WERI-Rb-1 (cell line): ENCODE measurements at regions not wholly inside any gene's neighbourhood (a gene's known extent, or its start where the extent isn't known, plus 50 kb on each side); places are given as distances from the start of the nearest gene placed in this dataset.
"Not testable (repeated sequence)": the region's sequence is repeated elsewhere in the genome, so short reads cannot be mapped to it uniquely, and the experiment has no call there.

ENCODE experiments used
- DNase-seq: peaks from one replicate; pipeline ENCODE4 v3.0.0-alpha.2; 2020
- H3K27ac ChIP-seq: fragments of 250-450 bp; sonication (Bioruptor Pico); 2 replicates; pipeline ENCODE4 v1.5.1; 2020; ENCODE audit warnings: mild to moderate bottlenecking, moderate library complexity
- H3K27me3 ChIP-seq: fragments of 250-450 bp; sonication (Bioruptor Pico); 2 replicates; pipeline ENCODE4 v1.5.1; 2021; ENCODE audit warnings: mild to moderate bottlenecking, low read depth, moderate library complexity; ENCODE audit not compliant: insufficient read depth, severe bottlenecking
- H3K36me3 ChIP-seq: fragments of 250-450 bp; sonication (Bioruptor Pico); 2 replicates; pipeline ENCODE4 v1.5.1; 2020; ENCODE audit warnings: mild to moderate bottlenecking, moderate library complexity
- H3K4me3 ChIP-seq: 2 replicates; pipeline ENCODE4 v1.5.1; 2011; ENCODE audit warnings: low read depth, mild to moderate bottlenecking, control low read depth, low read length
- H3K9me3 ChIP-seq: fragments of 250-450 bp; sonication (Bioruptor Pico); 2 replicates; pipeline ENCODE4 v1.5.1; 2021; ENCODE audit warnings: mild to moderate bottlenecking, moderate library complexity; ENCODE audit not compliant: severe bottlenecking
- TF ChIP-seq, protein P1 (sequence below): IDR thresholded peaks from 2 replicates; pipeline ENCODE4 v1.5.1; 2011; ENCODE audit warnings: low read depth, mild to moderate bottlenecking, control low read depth, inconsistent platforms, low read length

DNA sequence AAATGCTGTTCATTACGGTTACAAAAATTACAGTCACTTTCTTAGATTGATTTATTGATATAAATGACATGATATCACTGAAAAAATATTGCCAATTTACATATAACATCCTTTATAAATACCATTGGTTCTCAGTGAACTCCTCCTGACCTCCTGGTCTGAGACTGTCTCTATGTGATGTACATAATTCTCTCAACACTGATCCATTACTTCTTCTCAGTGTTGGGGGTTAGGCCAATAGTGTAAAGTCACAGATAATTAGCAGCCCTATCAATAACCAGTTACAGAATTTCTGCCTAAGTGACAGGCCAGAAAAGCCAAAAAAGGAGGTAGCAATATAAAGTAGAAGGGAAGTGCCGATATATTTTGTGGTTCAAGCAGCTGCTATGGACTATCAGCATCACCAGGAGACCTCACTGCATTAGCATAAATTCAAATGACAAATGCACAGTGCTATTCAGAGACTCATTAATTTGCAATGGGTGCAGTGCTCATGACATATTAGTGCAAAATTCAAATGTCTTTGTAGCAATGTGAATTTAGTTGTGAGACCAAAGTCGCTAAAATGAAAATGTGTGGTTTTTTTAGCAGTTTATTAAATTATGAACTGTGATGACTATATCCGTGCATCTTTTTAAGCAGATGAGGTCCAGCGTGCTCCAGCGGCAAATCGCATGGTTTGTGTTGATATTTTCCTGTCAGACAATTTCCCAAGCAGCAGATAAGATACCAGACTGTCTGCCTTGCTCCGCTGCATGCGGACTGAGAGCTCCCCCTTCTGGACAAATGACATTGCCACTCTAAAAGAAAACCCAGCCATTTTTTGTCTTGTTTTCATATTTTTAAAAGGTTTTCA is 144.6 kb downstream of the CETN3 start:
- H3K27ac ChIP-seq: no peak overlapping the region
- H3K27me3 ChIP-seq: no peaks in the 10 kb centered on the region
- TF ChIP-seq, protein P1, sequence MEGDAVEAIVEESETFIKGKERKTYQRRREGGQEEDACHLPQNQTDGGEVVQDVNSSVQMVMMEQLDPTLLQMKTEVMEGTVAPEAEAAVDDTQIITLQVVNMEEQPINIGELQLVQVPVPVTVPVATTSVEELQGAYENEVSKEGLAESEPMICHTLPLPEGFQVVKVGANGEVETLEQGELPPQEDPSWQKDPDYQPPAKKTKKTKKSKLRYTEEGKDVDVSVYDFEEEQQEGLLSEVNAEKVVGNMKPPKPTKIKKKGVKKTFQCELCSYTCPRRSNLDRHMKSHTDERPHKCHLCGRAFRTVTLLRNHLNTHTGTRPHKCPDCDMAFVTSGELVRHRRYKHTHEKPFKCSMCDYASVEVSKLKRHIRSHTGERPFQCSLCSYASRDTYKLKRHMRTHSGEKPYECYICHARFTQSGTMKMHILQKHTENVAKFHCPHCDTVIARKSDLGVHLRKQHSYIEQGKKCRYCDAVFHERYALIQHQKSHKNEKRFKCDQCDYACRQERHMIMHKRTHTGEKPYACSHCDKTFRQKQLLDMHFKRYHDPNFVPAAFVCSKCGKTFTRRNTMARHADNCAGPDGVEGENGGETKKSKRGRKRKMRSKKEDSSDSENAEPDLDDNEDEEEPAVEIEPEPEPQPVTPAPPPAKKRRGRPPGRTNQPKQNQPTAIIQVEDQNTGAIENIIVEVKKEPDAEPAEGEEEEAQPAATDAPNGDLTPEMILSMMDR: peak; percentile 82
- H3K9me3 ChIP-seq: no peaks in the 10 kb centered on the region
- H3K4me3 ChIP-seq: no peak overlapping the region
- H3K36me3 ChIP-seq: no peaks in the 10 kb centered on the region
- peak; percentile 63 for DNase-seq

DNA sequence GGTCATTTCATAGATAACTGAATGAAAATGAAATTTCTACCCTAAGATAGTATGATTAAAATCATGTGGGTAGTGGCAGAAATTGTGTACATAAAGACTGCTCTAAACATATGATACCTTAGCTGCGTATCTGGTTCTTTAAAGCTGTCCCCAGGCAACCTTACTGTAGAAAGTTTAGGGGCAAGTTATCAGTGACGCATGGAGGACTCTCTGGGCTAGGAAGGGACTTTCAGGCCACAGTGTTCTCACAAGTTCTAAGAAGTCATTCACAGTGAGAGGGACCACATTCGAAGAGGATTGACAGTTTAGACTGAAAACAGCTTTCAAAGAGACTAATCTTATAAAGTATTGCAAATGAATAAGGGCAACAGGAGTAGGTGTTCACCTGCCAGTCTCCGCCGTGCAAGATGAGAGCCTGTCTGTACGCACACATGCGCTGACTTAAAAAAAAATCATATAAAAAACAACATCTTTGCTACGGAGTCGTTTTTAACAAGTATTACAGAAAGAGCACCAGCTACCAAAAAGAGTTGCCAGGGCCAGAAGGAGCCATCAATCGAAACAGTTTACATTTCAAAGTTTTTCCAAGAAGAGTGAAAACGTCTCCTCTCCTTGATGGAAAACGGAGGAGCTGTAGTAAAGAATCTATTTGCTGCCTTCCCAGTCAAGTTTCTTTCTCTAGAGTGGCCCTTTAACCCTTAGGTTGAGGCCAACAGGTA is 146.3 kb downstream of the CETN3 start:
- Histone ChIP-seq H3K4me3 (no peak overlapping the region), H3K27me3 (no peaks in the 10 kb centered on the region), H3K9me3 (no peaks in the 10 kb centered on the region), H3K36me3 (no peaks in the 10 kb centered on the region), H3K27ac (no peak overlapping the region)
- peak; percentile 8 for DNase-seq
- TF ChIP-seq, protein P1: no peak

DNA sequence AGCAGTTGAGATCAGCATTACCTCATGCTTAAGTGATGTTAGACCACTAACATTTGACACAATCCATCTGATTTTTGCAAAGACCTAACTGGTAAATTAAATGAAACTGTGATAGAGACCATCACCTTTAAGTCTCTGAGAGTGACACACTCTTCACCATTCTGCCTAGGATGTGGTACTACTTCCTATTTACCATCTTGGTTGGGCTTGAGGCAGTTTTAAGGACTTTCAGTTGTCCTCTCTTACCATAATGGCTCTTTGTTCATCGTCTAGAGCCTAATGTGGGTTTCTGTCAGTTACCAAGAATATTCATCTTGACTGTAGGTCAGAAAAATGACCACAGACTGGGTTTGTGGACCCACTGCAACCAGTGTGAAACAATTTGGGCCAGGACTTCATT is 158.1 kb downstream of the CETN3 start:
- Histone ChIP-seq H3K27ac (no peak overlapping the region), H3K9me3 (no peaks in the 10 kb centered on the region), H3K4me3 (no peak overlapping the region), H3K27me3 (no peaks in the 10 kb centered on the region), H3K36me3 (no peaks in the 10 kb centered on the region)
- TF ChIP-seq, protein P1: no peak
- DNase-seq: no peak

DNA sequence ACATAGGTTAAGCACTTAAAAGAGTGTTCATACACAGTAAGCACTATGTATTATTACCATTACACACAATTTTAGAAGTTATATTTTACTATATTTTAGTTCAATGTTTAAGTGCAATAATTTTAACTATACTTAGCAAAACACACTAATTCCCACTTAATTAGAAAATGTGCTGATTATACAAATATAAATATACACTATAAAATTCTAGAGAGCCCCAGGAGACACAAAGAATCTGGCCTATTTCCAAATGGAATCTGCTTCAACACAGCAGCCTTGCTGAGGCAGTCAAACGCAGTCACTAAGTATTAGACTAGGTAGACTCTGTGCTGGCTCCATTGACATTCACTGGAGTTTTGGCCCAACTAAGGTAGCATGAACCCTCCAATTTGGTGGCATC is 160.9 kb downstream of the CETN3 start:
- DNase-seq: no peak
- Histone ChIP-seq H3K27ac (no peak overlapping the region), H3K4me3 (no peak overlapping the region), H3K27me3 (no peaks in the 10 kb centered on the region), H3K36me3 (no peaks in the 10 kb centered on the region), H3K9me3 (no peaks in the 10 kb centered on the region)
- TF ChIP-seq, protein P1: no peak

DNA sequence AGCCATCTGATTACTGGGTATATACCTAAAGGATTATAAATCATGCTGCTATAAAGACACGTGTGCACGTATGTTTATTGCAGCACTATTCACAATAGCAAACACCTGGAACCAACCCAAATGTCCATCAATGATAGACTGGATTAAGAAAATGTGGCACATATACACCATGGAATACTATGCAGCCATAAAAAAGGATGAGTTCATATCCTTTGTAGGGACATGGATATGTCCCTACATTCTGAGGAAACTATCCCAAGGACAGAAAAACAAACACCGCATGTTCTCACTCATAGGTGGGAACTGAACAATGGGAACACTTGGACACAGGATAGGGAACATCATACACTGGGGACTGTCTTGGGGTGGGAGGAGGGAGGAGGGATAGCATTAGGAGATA is 165.7 kb downstream of the CETN3 start:
- H3K36me3 ChIP-seq, H3K9me3 ChIP-seq, DNase-seq, H3K27ac ChIP-seq, H3K4me3 ChIP-seq, H3K27me3 ChIP-seq: not testable (repeated sequence)

DNA sequence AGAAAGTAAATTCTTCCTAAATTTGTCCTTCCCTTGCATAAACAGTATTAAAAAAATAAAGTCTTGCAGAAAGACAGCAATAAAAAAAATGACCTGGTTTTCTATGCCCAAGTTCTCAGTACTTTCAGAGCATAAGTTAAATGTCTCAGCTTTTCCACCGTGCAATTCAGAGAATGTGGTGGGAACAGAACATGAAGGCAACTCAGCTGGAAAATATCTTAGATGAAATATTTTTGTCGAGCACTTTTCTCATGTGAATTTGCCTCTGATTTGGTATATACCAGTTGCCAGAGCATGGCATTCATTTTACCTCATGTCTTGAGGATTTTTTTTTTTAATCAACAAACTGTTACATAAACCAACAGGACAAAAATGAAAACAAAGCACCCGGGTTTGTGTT is 176.1 kb downstream of the CETN3 start:
- DNase-seq: no peak
- Histone ChIP-seq H3K4me3 (no peak overlapping the region), H3K36me3 (no peaks in the 10 kb centered on the region), H3K27me3 (no peaks in the 10 kb centered on the region), H3K27ac (no peak overlapping the region), H3K9me3 (no peaks in the 10 kb centered on the region)
- TF ChIP-seq, protein P1: no peak
